ENCODE measurements at regions not wholly inside any gene's neighbourhood (a gene's known extent, or its start where the extent isn't known, plus 50 kb on each side); places are given as distances from the start of the nearest gene placed in this dataset.

GRCh38 chr18:67893916-67894315, 377.4 kb upstream of the DSEL start:
- WGBS, 2 donors: 84 to 90% methylated on average over 3 of the region's 3 CpGs
- H3K36me3 ChIP-seq (ENCODE audit: control insufficient read depth in 1 of 2, insufficient read depth in 2 of 2, low read length in 1 of 2): no peaks in the 10 kb centered on the region
- H3K27ac ChIP-seq (ENCODE audit: low read depth in 1 of 2, low read length in 2 of 2): no peak overlapping the region
- no peak overlapping the region for H3K4me3 ChIP-seq (ENCODE audit: low read length in 2 of 2)
- no peaks in the 10 kb centered on the region for H3K27me3 ChIP-seq (ENCODE audit: control insufficient read depth in 1 of 2, insufficient read depth in 2 of 2, low read length in 1 of 2)
- H3K9me3 ChIP-seq (ENCODE audit: control insufficient read depth, low read length): no peaks in the 10 kb centered on the region
- intact Hi-C loops (cut with DNase I): no loop called here
- ATAC-seq (ENCODE audit: low FRiP score) (no peak), DNase-seq (no peak)
- H3K4me1 ChIP-seq (ENCODE audit: control insufficient read depth in 1 of 2, insufficient read depth in 2 of 2, low read length in 2 of 2): no peaks in the 10 kb centered on the region

DNA sequence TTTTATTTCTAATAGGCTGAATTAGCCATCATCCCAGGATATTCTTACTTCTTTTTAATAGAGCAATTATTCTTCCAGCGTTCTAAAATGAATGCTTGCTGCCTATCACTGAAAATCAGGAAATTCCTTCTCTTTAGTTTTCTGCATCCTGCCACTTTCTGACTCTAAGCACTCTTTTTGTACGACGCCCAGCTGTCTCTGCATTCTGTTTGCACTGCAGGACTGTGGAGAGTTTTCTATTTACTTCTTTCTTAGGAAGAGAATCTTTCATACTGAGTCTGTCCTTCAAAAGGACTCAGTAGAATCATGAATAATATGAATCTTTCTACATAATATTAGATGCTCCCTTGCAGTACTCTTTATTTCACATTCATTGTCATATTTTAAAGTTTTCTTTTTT, 360.4 kb upstream of the DSEL start:
- ATAC-seq (ENCODE audit: low FRiP score) (no peak), DNase-seq (no peak)
- Histone ChIP-seq H3K4me1 (ENCODE audit: control insufficient read depth in 1 of 2, insufficient read depth in 2 of 2, low read length in 2 of 2) (no peaks in the 10 kb centered on the region), H3K4me3 (ENCODE audit: low read length in 2 of 2) (no peak overlapping the region), H3K27me3 (ENCODE audit: control insufficient read depth in 1 of 2, insufficient read depth in 2 of 2, low read length in 1 of 2) (no peaks in the 10 kb centered on the region), H3K36me3 (ENCODE audit: control insufficient read depth in 1 of 2, insufficient read depth in 2 of 2, low read length in 1 of 2) (no peaks in the 10 kb centered on the region), H3K27ac (ENCODE audit: low read depth in 1 of 2, low read length in 2 of 2) (no peak overlapping the region), H3K9me3 (ENCODE audit: control insufficient read depth, low read length) (no peaks in the 10 kb centered on the region)
- intact Hi-C loops (cut with DNase I): no loop called here
- WGBS, 2 donors: 48 to 53% methylated on average over 3 of the region's 3 CpGs

DNA sequence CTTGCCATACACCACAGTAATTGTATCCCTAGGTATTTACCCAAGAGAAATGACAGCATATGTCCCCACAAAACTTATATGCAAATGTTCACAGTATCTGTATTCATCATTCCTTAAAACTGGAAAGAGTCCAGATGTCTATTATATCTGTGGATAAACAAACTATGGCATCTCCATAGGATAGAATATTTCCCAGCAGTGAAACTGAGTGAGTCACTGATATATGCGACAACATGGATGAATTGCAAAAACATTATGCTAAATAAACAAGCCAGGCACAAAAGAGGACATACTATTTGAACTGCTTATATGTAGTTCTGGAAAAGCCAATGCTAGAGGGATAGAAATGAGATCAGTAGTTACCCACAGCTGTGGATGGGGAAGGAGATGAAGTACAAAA, 359.4 kb upstream of the DSEL start:
- intact Hi-C loops (cut with DNase I): no loop called here
- Histone ChIP-seq H3K27ac (ENCODE audit: low read depth in 1 of 2, low read length in 2 of 2) (no peak overlapping the region), H3K27me3 (ENCODE audit: control insufficient read depth in 1 of 2, insufficient read depth in 2 of 2, low read length in 1 of 2) (no peaks in the 10 kb centered on the region), H3K4me1 (ENCODE audit: control insufficient read depth in 1 of 2, insufficient read depth in 2 of 2, low read length in 2 of 2) (no peaks in the 10 kb centered on the region), H3K4me3 (ENCODE audit: low read length in 2 of 2) (no peak overlapping the region), H3K9me3 (ENCODE audit: control insufficient read depth, low read length) (no peaks in the 10 kb centered on the region), H3K36me3 (ENCODE audit: control insufficient read depth in 1 of 2, insufficient read depth in 2 of 2, low read length in 1 of 2) (no peaks in the 10 kb centered on the region)
- ATAC-seq (ENCODE audit: low FRiP score) (no peak), DNase-seq (no peak)
- 73 to 75% methylated on average over 1 of the region's 1 CpG for WGBS, 2 donors

- no peak for DNase-seq
- WGBS, 2 donors: 85 to 89% methylated on average over 1 of the region's 1 CpG
- intact Hi-C loops (cut with DNase I): no loop called here
Observed at GRCh38 chr18:67875060-67875459, 358.5 kb upstream of the DSEL start.

GRCh38 chr18:67865400-67865799, 348.9 kb upstream of the DSEL start:
- ATAC-seq (ENCODE audit: low FRiP score): no peak
- Histone ChIP-seq H3K27ac (ENCODE audit: low read depth in 1 of 2, low read length in 2 of 2) (no peak overlapping the region), H3K4me1 (ENCODE audit: control insufficient read depth in 1 of 2, insufficient read depth in 2 of 2, low read length in 2 of 2) (no peaks in the 10 kb centered on the region), H3K4me3 (ENCODE audit: low read length in 2 of 2) (no peak overlapping the region), H3K9me3 (ENCODE audit: control insufficient read depth, low read length) (no peaks in the 10 kb centered on the region), H3K36me3 (ENCODE audit: control insufficient read depth in 1 of 2, insufficient read depth in 2 of 2, low read length in 1 of 2) (no peaks in the 10 kb centered on the region), H3K27me3 (ENCODE audit: control insufficient read depth in 1 of 2, insufficient read depth in 2 of 2, low read length in 1 of 2) (no peaks in the 10 kb centered on the region)
- DNase-seq: no peak
- WGBS, 2 donors: 92 to 96% methylated on average over 4 of the region's 4 CpGs
- intact Hi-C loops (cut with DNase I): loop anchor here in 1 of 2 donors (10.0 kb wide), 1 partner anchor 351 kb away; the partner anchor contains the start of gene DSEL

More at GRCh38 chr18:67875060-67875459, 358.5 kb upstream of the DSEL start:
- H3K27ac ChIP-seq (ENCODE audit: low read depth in 1 of 2, low read length in 2 of 2): no peak overlapping the region
- H3K36me3 ChIP-seq (ENCODE audit: control insufficient read depth in 1 of 2, insufficient read depth in 2 of 2, low read length in 1 of 2): no peaks in the 10 kb centered on the region
- no peaks in the 10 kb centered on the region for H3K9me3 ChIP-seq (ENCODE audit: control insufficient read depth, low read length)
- H3K4me3 ChIP-seq (ENCODE audit: low read length in 2 of 2): no peak overlapping the region
- no peak for ATAC-seq (ENCODE audit: low FRiP score)
- H3K4me1 ChIP-seq (ENCODE audit: control insufficient read depth in 1 of 2, insufficient read depth in 2 of 2, low read length in 2 of 2): no peaks in the 10 kb centered on the region
- no peaks in the 10 kb centered on the region for H3K27me3 ChIP-seq (ENCODE audit: control insufficient read depth in 1 of 2, insufficient read depth in 2 of 2, low read length in 1 of 2)

DNA sequence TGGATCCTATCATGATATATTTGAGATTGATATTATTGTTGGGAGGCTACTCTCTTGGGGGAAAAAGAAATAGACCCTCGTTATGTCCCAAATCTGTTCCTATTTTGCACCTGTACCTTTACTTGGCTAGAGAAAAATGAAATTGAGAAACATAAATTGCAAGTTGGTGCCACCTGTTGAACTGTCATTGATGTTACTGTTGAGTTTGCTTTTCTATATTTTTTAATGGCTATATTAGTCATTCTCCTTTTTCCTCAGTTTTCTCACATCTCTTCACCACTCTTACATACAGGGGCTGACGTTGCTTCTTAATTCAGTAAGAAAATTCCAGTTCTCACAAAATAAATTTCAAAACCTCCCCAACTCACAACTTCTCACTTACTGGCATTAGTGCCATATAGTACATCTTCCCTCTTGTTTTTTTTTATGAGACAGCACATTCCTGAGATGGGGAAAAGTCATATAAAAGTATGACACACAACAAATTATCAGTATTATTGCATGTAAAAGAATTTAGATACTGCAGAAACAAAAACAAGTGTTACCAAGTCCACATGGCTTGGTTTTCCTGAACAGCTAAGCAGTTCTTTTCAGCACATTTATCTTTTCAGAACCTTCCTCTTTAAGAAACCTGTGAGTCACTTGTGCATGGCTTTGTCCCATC, 348.3 kb upstream of the DSEL start:
- no peaks in the 10 kb centered on the region for H3K27me3 ChIP-seq (ENCODE audit: control insufficient read depth in 1 of 2, insufficient read depth in 2 of 2, low read length in 1 of 2)
- H3K27ac ChIP-seq (ENCODE audit: low read depth in 1 of 2, low read length in 2 of 2): no peak overlapping the region
- H3K36me3 ChIP-seq (ENCODE audit: control insufficient read depth in 1 of 2, insufficient read depth in 2 of 2, low read length in 1 of 2): no peaks in the 10 kb centered on the region
- no peaks in the 10 kb centered on the region for H3K4me1 ChIP-seq (ENCODE audit: control insufficient read depth in 1 of 2, insufficient read depth in 2 of 2, low read length in 2 of 2)
- intact Hi-C loops (cut with DNase I): loop anchor here in 1 of 2 donors (10.0 kb wide), 1 partner anchor 350 kb away; the partner anchor contains the start of gene DSEL
- DNase-seq: no peak
- ATAC-seq (ENCODE audit: low FRiP score): no peak
- no peaks in the 10 kb centered on the region for H3K9me3 ChIP-seq (ENCODE audit: control insufficient read depth, low read length)
- WGBS, 2 donors: 64 to 74% methylated on average over 2 of the region's 2 CpGs
- no peak overlapping the region for H3K4me3 ChIP-seq (ENCODE audit: low read length in 2 of 2)

DNA sequence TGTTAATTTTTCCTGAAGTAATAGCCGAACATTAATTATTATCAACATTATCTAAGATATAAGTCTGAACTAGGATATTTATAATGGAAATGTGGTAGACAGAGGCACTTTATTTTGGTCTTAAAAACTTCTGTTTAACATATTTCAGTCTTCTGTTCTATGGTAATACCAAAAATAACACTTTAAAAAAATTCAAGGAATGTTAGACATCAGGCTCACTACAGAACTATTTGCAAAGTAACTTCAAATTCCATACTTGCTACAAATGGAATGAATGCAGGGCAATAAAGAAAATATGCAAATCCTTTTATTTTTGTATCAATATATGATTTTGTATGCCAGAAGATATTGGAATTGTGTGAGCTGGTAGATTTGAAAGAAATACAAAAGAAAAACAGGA, 345.5 kb upstream of the DSEL start:
- WGBS, 2 donors: 38 to 40% methylated on average over 1 of the region's 1 CpG
- intact Hi-C loops (cut with DNase I): loop anchor here in 1 of 2 donors (10.0 kb wide), 1 partner anchor 347 kb away; the partner anchor contains the start of gene DSEL
- no peak for ATAC-seq (ENCODE audit: low FRiP score)
- Histone ChIP-seq H3K36me3 (ENCODE audit: control insufficient read depth in 1 of 2, insufficient read depth in 2 of 2, low read length in 1 of 2) (no peaks in the 10 kb centered on the region), H3K27ac (ENCODE audit: low read depth in 1 of 2, low read length in 2 of 2) (no peak overlapping the region), H3K4me3 (ENCODE audit: low read length in 2 of 2) (no peak overlapping the region), H3K9me3 (ENCODE audit: control insufficient read depth, low read length) (no peaks in the 10 kb centered on the region), H3K4me1 (ENCODE audit: control insufficient read depth in 1 of 2, insufficient read depth in 2 of 2, low read length in 2 of 2) (no peaks in the 10 kb centered on the region), H3K27me3 (ENCODE audit: control insufficient read depth in 1 of 2, insufficient read depth in 2 of 2, low read length in 1 of 2) (no peaks in the 10 kb centered on the region)
- DNase-seq: no peak

GRCh38 chr18:67854340-67854739, 337.8 kb upstream of the DSEL start:
- ATAC-seq (ENCODE audit: low FRiP score) (no peak), DNase-seq (no peak)
- no peaks in the 10 kb centered on the region for H3K36me3 ChIP-seq (ENCODE audit: control insufficient read depth in 1 of 2, insufficient read depth in 2 of 2, low read length in 1 of 2)
- H3K9me3 ChIP-seq (ENCODE audit: control insufficient read depth, low read length): no peaks in the 10 kb centered on the region
- no peaks in the 10 kb centered on the region for H3K4me1 ChIP-seq (ENCODE audit: control insufficient read depth in 1 of 2, insufficient read depth in 2 of 2, low read length in 2 of 2)
- no peak overlapping the region for H3K27ac ChIP-seq (ENCODE audit: low read depth in 1 of 2, low read length in 2 of 2)
- H3K27me3 ChIP-seq (ENCODE audit: control insufficient read depth in 1 of 2, insufficient read depth in 2 of 2, low read length in 1 of 2): no peaks in the 10 kb centered on the region
- intact Hi-C loops (cut with DNase I): no loop called here
- H3K4me3 ChIP-seq (ENCODE audit: low read length in 2 of 2): no peak overlapping the region

DNA sequence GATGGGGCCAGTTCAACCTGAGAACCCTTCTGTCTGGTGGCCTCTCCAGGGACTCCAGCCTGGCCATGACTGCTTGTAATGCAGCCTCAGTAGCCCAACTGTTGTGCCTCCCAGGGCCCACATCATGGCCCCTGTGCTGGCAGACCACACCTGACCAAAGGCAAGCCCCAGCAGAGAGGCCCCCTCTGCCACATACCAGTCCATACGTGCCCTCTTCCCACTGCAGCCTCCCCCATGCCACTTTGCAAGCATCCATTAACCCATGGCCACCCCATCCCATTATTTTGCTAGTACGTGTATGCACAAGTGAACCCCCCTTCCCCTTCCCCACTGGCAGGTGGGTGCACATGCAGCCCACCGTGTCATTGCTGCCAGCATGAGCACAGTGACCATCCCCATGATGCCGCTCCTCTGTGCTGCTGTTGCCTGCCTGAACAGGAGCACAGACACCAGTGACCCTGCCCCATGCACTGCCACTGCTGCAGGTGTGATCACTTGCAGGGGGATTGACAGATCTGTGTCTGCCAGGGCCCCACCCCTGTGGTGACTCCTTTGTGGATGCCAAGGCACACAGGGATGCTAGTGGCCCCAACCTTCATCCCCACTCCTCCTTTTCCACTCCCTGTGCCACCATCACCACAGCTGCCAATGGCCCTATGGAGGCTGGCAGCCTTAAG, 330.0 kb upstream of the DSEL start:
- 95% methylated on average over 4 of the region's 4 CpGs for WGBS, 2 donors
- no peaks in the 10 kb centered on the region for H3K4me1 ChIP-seq (ENCODE audit: control insufficient read depth in 1 of 2, insufficient read depth in 2 of 2, low read length in 2 of 2)
- H3K4me3 ChIP-seq (ENCODE audit: low read length in 2 of 2): no peak overlapping the region
- no peaks in the 10 kb centered on the region for H3K27me3 ChIP-seq (ENCODE audit: control insufficient read depth in 1 of 2, insufficient read depth in 2 of 2, low read length in 1 of 2)
- no peak overlapping the region for H3K27ac ChIP-seq (ENCODE audit: low read depth in 1 of 2, low read length in 2 of 2)
- intact Hi-C loops (cut with DNase I): no loop called here
- no peaks in the 10 kb centered on the region for H3K9me3 ChIP-seq (ENCODE audit: control insufficient read depth, low read length)
- ATAC-seq (ENCODE audit: low FRiP score): no peak
- no peaks in the 10 kb centered on the region for H3K36me3 ChIP-seq (ENCODE audit: control insufficient read depth in 1 of 2, insufficient read depth in 2 of 2, low read length in 1 of 2)
- DNase-seq: no peak

Data from aorta (tissue), 5 donors.